GM12875 (cell line): ENCODE measurements at regions not wholly inside any gene's neighbourhood (a gene's known extent, or its start where the extent isn't known, plus 50 kb on each side); places are given as distances from the start of the nearest gene placed in this dataset.
"Not testable (repeated sequence)": the region's sequence is repeated elsewhere in the genome, so short reads cannot be mapped to it uniquely, and the experiment has no call there.

ENCODE experiments used
- H3K4me3 ChIP-seq: one replicate; pipeline ENCODE4 v1.5.1; 2011; ENCODE audit warnings: low read depth, low read length, control low read depth
- TF ChIP-seq, protein P1 (sequence below): IDR thresholded peaks from 2 replicates; pipeline ENCODE4 v1.5.1; 2011; ENCODE audit warnings: low read depth, mild to moderate bottlenecking, control low read depth, inconsistent platforms, low read length, moderate library complexity, borderline replicate concordance; ENCODE audit not compliant: insufficient read depth

- TF ChIP-seq, protein P1, sequence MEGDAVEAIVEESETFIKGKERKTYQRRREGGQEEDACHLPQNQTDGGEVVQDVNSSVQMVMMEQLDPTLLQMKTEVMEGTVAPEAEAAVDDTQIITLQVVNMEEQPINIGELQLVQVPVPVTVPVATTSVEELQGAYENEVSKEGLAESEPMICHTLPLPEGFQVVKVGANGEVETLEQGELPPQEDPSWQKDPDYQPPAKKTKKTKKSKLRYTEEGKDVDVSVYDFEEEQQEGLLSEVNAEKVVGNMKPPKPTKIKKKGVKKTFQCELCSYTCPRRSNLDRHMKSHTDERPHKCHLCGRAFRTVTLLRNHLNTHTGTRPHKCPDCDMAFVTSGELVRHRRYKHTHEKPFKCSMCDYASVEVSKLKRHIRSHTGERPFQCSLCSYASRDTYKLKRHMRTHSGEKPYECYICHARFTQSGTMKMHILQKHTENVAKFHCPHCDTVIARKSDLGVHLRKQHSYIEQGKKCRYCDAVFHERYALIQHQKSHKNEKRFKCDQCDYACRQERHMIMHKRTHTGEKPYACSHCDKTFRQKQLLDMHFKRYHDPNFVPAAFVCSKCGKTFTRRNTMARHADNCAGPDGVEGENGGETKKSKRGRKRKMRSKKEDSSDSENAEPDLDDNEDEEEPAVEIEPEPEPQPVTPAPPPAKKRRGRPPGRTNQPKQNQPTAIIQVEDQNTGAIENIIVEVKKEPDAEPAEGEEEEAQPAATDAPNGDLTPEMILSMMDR: no peak
- H3K4me3 ChIP-seq: no peak overlapping the region
Observed at GRCh38 chr18:22585333-22585732, 167.6 kb upstream of the CTAGE1 start.

DNA sequence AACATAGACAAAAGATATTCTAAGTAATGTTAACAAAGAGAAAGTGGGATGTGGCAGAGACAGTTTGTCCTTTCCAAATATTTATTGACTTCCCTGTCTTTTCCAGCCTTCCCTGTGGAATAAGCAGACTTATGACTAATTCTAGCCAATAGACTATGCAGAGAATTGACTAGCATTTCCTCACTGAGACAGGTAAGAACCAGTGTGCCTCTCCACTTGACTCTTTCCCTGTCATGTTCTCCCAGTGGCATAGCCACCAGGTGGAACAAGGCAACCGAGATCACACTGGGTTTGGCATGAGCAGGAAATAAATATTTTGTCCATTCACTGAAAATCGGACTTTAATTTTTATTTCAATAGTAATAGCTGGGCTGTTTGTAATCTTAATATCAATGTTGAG lies 168.1 kb upstream of the CTAGE1 start:
- H3K4me3 ChIP-seq: no peak overlapping the region
- TF ChIP-seq, protein P1: no peak

GRCh38 chr18:22591222-22591621 lies 173.5 kb upstream of the CTAGE1 start:
- TF ChIP-seq, protein P1: no peak
- H3K4me3 ChIP-seq: no peak overlapping the region

DNA sequence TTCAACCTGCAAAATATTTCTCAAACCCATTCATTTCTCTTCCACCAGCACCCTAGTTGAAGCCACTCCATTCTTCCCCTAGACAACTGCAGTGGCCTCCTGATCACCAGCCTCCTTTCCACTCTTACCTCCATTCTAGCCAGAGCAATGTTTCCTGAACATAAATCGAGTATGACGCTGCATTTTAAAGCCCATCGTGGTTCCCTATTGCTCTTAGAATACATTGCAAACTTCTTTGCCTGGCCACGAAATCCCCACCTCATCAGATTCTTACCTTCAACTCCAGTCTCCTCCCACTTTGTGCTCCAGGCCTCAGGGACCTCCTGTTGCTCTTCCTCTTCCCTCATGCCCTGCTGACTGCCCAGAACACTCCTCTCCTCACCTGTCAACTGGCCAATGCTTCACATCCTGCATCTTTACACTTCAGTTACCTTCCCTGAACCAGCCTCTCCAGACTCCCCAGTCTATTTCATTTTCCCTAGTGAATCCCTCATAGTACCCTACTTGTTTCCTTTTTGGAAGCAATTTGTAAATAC lies 176.5 kb upstream of the CTAGE1 start:
- TF ChIP-seq, protein P1: no peak

GRCh38 chr18:22601481-22601880 lies 183.8 kb upstream of the CTAGE1 start:
- H3K4me3 ChIP-seq: no peak overlapping the region
- TF ChIP-seq, protein P1: no peak

More for the DNA sequence above, 176.5 kb upstream of the CTAGE1 start:
- H3K4me3 ChIP-seq: no peak overlapping the region

GRCh38 chr18:22602456-22602855 lies 184.7 kb upstream of the CTAGE1 start:
- not testable (repeated sequence) for H3K4me3 ChIP-seq

DNA sequence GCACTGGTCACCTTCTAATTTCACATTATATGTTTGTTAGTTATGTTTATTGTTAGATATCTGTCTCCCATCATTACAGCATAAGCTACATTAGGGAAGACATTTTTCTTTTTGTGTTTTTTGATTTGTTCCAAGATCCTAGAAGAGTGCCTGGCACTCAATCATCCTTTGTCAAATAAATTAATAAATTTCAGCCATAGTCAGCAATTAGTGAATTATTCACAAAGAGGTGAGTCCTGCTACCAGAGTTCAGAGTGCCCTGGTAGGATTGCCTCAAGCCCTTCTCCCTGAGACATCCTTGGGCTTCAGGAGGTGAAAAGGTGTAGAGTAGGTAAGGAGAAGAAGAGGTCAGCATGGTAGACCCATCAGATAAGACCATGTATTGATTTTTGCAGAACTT lies 186.2 kb upstream of the CTAGE1 start:
- TF ChIP-seq, protein P1: no peak
- no peak overlapping the region for H3K4me3 ChIP-seq

- TF ChIP-seq, protein P1: no peak
- H3K4me3 ChIP-seq: no peak overlapping the region
Observed at GRCh38 chr18:22604390-22604985, 186.8 kb upstream of the CTAGE1 start.
